ENCODE measurements at regions not wholly inside any gene's neighbourhood (a gene's known extent, or its start where the extent isn't known, plus 50 kb on each side); places are given as distances from the start of the nearest gene placed in this dataset.

GRCh38 chr5:143870362-143870761 lies 58.4 kb downstream of the HMHB1 start:
- no peak for DNase-seq

- DNase-seq: no peak
Observed at GRCh38 chr5:143870871-143871632, 59.1 kb downstream of the HMHB1 start.

DNA sequence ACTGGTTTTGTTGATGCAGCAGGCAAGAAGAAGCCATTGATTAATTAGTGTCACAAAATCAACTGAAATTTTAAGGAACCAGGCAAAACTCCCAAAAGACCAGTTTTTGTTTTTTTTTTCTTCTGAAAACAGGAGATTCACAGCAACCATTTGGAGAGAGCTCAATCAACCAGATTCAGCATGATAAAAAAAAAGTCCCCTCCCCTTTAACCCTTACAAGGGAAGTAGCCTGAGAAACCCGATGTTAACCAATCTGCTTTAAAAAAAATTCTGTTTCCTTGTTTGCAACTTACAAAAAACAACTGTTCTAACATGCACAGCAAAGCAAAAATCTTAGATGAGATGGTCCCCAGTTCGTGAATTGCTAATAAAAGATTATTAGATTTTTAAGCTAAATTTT lies 59.7 kb downstream of the HMHB1 start:
- no peak for DNase-seq

GRCh38 chr5:143874312-143874711 lies 62.4 kb downstream of the HMHB1 start:
- no peak for DNase-seq

GRCh38 chr5:143877196-143877595 lies 65.2 kb downstream of the HMHB1 start:
- no peak for DNase-seq

DNA sequence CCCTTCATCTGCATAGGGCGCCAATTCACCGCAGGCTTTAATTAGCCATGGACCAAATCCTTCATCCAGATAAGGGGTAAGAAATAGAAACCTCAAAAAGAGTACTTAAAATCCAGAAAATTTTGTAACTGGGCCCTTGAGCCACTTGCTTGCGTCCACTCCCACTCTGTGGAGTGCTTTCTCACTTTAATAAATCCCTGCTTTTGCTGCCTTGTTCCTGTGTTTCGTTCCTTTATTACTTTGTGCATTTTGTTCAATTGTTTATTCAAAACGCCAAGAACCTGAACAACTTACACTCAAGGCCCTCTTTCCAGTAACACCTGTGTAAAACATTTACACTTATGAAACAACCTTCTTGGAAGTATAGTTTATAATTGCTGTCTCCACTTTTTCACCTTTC lies 66.5 kb downstream of the HMHB1 start:
- DNase-seq: no peak

DNA sequence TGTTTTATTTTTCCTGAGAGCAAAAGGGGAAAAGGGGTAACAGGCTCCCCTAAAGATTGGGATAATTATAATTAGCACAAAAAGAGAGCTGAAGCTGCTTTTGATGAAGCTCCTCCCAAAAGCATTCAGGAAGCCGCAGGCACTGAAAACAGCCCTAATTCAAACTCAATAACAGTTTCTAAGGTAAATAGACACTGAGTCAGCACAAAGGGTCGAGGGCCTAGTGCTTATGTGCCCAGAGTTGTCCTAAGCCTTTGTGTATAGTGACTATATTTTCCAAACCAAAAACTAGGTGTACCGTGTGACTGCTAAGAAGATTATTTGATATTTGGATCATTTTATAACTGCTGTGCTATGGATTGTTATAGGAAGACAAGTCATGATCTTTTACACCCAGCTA lies 67.7 kb downstream of the HMHB1 start:
- no peak for DNase-seq

DNA sequence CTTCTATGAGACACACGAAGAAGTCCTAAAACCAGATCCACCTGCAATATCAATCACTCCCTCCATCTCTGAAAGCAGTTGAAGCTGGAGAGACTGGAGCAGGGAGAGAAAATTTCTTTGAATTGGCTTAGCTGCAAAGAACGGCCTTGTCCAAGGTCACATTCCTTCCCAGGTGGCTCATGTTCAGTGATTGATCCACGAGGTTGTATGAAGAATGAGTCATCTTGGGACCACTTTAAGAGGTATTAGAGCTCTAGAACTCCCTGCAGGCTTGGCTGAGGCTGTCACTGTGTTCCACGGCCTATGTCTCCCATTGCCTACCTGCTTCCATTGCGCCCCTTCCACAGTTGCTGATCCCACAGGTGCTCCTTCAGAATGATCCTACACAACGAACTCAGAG lies 68.2 kb downstream of the HMHB1 start:
- DNase-seq: no peak

GRCh38 chr5:143882520-143882919 lies 70.6 kb downstream of the HMHB1 start:
- DNase-seq: no peak

GRCh38 chr5:143886096-143886495 lies 74.1 kb downstream of the HMHB1 start:
- DNase-seq: no peak

GRCh38 chr5:143886651-143887638 lies 75.0 kb downstream of the HMHB1 start:
- peak; percentile 71 for DNase-seq

GRCh38 chr5:143887903-143888665 lies 76.1 kb downstream of the HMHB1 start:
- DNase-seq: no peak

DNA sequence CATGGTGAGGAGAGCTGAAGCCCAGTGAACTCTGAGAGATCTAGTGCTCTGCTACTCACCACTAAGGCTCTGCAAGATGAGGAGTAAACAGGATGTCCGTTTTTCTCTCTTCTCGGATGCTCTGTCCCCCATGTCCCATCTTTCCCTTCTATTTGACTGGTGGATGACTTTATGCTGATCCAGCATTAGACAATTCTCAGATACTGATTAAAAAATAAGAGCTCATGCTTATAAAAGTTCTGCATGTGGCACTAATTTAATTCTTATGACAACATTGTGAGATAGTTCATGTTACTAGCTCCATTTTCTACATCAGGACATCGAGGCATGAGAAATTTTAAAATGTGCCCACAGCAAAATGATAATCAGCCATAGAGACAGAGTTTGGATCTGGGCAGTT lies 77.0 kb downstream of the HMHB1 start:
- no peak for DNase-seq

- no peak for DNase-seq
Observed at GRCh38 chr5:143889986-143890385, 78.0 kb downstream of the HMHB1 start.

DNA sequence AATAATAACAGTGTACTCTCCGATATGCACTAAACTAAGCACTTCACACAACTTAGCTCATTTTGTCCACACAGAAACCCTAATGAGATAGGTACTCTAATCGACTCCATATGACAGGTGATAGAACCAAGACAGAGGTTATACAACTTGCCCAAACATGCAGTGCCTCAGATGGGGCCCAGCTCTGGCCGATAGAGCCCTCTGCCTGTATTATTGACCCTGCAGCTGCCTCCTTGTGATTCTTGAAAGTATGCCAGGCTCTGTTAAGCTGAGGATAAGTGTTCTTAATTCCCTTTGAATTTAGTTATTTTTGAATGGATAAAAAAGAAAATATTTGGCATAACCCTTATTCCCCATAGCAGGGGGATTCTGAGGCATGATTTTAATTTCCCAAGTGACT lies 78.5 kb downstream of the HMHB1 start:
- no peak for DNase-seq

DNA sequence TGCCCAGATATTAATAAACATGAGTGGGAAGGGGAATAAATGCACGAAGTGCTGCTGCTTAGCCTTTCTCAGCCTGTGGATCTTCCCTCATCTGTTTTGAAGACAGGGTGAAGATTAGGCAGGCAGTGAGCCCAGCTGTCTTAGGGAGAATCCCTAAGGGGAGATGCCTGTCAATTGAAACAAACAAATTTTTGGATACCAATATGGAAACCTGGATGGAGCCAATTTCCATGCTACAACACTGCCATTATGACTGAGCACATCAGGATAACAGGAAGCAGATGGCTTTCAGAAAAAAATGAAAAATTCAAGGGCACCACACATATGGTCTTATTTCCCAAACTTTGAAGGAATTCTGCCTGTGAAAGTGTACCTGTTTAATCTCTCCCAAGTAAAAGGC lies 80.3 kb downstream of the HMHB1 start:
- no peak for DNase-seq

GRCh38 chr5:143892908-143893307 lies 80.9 kb downstream of the HMHB1 start:
- no peak for DNase-seq

- DNase-seq: no peak
Observed at GRCh38 chr5:143893638-143894037, 81.7 kb downstream of the HMHB1 start.

DNA sequence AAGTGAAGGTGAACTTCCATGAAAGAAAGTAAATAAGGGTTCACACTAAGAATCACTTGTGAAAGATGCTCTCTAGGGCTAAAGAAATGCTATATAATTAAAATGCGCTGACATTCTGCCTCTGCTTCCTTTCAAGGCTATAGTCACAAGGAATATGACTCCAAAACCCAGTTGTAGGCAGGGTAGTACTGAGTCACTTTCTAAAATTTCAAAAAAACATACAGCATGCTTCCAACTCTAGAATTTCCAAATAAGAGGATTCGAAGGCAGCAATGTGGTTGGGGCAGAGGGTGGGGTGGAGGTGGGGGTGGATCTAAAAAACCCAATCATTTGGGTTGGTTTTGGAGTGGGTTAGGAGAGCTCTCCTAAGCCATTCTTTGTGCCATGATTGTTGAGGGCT lies 84.6 kb downstream of the HMHB1 start:
- no peak for DNase-seq

- no peak for DNase-seq
Observed at GRCh38 chr5:143896966-143897365, 85.0 kb downstream of the HMHB1 start.

- DNase-seq: no peak
Observed at GRCh38 chr5:143898381-143898780, 86.4 kb downstream of the HMHB1 start.

DNA sequence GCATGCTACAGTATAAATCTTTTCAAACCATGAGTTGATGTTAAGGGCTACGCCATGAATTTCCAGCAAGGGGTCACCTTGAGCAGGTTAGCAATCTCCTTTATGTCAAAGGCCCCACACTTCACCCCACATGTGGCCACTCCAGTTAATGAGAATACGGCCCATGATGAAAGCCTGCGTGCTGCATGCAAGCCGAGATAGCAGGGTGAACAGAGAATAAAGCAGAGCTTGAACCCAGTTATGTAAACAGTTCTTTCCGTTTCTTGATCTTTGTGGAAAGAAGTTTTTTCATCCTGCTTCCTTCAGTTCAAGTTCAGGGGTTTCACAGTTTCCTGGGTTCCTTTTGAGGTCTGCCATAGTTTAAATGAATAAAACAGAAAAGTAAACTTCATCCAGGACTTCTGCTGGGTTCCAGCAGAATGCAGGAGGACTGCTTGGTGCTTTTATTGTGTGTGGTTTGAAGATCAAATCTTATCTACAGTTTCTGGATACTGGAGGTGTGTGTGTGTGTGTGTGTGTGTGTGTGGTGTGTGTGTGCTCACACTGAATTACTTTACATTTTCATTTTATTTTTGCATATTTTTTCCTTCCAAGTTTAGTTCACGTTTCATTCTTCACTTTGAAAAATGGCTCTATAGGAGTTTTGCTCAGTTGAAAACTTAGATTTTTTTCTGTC lies 87.1 kb downstream of the HMHB1 start:
- DNase-seq: no peak

DNA sequence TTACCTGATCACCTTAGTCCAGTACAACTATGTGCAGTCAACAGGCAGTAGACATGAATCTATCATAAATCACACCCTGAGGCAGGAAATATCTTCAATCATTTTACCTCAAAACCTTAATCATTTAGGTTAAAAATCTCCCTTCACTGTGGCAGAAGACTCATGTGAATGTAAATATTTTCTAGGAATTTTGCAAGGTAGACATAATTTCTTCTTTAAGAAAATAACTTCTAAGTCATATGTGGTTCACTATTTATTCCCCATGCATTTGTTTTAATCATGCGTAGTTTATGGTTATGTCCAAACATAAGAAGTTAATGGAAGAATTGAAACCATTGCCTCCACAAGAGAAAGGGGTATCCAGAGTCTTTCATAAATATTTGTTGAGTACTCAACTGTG lies 97.0 kb downstream of the HMHB1 start:
- DNase-seq: no peak
